HG02973 (cell line): ENCODE measurements at regions not wholly inside any gene's neighbourhood (a gene's known extent, or its start where the extent isn't known, plus 50 kb on each side); places are given as distances from the start of the nearest gene placed in this dataset.

Source experiments
- ATAC-seq: cut with Tn5 transposase; IDR thresholded peaks from one replicate; pipeline ENCODE4 v1.9.1; 2021; ENCODE audit warnings: moderate library complexity; ENCODE audit not compliant: unreplicated experiment

GRCh38 chr18:47758000-47758399, 172.5 kb downstream of the SMAD2 start:
- no peak for ATAC-seq

GRCh38 chr18:47756364-47757016, 174.0 kb downstream of the SMAD2 start:
- no peak for ATAC-seq

DNA sequence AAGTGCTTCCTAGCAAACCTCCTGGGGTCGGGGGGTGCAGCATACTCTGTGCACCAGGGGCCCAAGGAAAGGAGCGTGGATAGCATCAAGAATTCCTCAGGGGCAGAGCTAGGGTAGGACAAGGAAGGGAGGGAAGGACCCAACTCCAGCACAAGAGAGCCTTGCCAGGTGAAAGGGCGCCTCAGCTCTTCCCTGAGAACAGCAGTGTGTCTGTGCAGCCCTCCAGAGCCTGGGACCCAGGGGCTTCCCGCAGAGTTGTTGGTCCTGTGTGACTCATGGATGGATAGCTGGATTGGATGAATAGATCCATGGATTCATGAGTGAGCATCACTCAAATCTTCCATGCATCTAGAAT, 175.4 kb downstream of the SMAD2 start:
- no peak for ATAC-seq

- no peak for ATAC-seq
Measured at GRCh38 chr18:47754311-47755101, 176.0 kb downstream of the SMAD2 start.

DNA sequence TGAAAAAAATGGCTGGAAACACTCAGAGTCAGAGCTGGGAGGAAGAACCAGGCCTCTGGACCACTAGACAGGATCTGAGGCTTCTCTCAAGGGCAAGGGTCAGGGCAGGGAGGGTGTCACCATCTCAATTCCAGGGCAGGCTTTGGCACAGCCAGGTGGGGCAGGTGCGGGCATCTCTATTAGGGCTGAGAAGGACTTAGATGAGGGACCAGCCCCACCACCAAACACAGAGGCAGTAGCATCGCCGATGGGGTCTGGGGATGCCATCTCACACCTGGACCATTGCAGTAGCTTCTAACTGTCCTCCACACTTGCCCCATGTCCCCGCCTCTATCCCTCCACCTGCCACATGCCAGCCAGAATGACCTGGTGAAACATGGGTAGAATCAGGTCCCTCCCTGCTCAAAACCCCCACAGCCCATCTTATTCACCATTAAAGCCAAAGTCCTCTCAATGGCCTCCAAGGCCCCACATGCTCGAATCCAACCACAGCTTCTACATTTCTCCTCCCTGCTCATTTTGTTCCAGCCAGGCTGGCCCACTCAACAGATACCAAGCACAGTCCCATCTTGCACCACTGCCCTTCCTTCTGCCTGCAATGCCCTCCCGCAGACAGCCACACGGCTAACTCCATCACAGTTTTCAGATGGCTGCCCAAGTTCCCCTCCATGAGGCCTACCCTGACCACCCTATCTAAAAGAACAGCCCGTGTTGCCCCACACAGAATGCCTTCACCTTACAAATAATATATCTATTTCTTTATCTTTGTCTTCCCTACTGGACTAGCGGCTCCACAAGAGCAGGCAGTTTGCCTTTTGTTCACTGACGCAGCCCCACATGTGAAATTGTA, 177.4 kb downstream of the SMAD2 start:
- no peak for ATAC-seq

DNA sequence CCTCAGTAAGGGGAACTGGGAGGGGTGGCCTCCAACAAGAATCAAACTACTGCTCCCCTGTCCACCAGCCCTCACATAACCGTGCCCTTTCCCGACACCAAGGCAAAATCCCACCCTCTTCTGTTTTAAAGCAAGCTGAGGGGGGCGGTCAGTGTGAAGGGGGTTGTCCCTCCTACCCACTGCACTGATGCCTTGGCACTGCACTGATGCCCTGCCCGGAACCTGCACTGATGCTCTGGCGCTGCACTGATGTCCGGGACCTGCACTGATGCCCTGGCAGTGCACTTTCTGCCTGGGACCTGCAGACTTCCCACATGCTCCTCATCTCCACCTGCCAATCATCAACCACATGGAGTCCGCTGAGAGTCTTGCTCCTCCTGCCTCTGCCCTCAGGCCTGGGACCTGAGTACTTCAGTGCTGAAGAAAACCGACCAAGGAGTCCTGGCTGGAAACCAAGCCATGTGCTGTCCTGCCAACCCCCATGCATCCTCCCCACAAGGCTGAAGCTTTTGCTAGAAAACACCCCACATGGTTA, 179.5 kb downstream of the SMAD2 start:
- ATAC-seq, result no peak

DNA sequence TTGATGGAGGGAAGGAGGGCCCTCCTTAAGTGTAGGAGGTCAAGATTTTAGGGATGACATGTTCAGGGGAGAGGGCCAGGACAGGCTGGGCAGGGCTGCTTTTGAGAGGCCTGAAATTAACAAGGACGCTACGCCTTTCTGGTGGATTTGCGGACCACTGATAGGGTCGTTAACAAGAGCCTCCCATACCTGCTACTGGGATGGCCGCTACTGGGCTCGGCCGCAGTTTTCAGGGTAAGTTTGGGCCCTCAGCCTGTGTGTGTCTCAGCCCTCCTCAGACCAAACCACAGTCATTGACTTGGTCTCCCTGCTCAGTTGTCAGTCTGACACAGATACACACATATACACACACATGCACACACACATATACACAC, 180.9 kb downstream of the SMAD2 start:
- ATAC-seq, result no peak

DNA sequence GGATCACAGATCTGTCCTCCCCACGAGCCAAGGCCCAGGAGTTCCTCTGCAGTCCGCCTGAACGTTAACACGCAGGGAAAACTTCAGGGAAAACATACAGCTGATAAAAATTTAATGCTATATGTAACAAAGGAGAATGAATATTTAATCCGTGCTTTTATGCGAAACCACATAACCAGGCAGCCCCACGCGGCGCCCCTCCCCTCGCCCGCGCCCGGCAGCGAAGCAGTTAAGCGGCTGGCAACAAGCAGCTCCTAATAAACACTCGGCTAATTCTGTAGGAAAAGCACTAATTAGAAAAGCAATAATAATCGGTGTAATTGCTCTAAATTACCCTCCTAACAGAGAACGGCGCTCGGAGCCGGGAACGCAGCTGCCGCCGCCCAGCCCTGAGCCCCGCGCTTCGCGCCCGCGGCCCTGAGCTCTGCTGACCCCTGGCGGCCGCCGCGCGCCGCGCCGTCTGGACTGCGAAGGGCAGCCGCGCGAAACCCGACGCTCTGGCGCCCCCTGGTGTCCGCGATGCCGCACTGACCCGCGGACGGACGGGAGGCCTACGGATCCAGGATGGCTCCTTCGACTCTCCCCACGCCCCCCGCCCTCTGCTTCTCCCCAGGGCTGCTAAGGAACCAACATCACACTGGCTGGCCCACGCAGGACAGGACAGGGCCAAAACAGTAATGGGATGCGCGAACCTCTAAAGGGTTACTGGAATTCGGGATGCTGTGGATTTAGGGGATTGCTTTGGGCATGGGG, 181.4 kb downstream of the SMAD2 start:
- peak; percentile 89 for ATAC-seq

- ATAC-seq, result no peak
Measured at GRCh38 chr18:47748093-47748796, 182.2 kb downstream of the SMAD2 start.

GRCh38 chr18:47747260-47747795, 183.1 kb downstream of the SMAD2 start:
- no peak for ATAC-seq

- no peak for ATAC-seq
Measured at GRCh38 chr18:47746615-47747014, 183.8 kb downstream of the SMAD2 start.

DNA sequence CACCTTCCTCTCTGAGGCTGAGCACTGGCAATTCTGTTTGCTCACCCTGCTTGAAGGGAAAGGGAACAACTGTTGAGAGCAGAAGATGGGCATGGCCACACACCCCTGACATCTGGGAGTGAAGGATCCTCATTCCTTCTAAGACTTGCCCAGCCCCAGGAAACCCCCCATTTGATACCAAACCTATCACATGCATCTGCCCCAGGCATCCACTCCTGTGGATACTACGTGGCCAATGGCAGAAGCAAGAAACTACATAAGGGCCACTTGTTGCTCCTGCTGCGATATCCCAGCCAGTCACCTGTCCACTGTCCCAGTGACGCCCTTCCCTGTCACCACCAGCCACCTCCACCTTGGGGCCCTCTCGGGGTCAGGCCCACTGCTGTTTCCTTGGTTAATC, 185.2 kb downstream of the SMAD2 start:
- no peak for ATAC-seq

GRCh38 chr18:47737956-47738355, 192.5 kb downstream of the SMAD2 start:
- no peak for ATAC-seq

GRCh38 chr18:47737198-47737830, 193.1 kb downstream of the SMAD2 start:
- ATAC-seq, result no peak

DNA sequence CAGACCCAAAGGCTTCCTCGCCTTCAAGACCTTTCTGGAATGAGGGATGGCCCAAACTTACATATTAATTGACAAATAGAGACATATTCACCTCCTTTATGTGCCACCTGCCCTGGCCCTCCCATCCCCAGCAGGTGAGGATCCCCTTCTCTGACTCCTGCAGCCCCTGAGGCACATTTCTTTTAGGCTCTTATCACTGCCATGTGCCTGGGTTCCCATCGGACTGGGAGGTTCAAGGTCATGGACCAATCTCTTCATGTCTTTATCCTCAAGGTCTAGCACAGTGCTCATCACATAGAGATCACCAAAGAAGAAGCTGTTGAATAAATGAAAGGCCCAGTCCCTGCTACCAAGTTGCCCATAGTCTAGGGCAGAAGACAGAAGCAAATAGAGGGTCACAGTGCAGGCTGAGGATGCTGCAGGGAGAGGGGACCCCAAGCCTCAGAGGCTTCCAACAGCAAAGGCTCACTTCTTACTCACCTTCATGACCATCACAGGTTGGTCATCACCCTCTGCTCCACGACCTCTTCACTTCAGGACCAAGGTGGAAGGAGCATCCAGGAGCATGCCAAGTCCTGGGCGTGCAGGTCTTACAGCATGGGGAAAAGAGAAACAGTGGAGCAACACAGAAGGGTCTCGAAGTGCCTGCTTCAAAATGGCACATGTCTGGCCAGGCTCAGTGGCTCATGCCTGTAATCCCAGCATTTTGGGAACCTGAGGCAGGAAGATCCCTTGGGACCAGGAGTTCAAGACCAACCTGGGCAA, 193.9 kb downstream of the SMAD2 start:
- ATAC-seq, result no peak

GRCh38 chr18:47735041-47735702, 195.3 kb downstream of the SMAD2 start:
- ATAC-seq, result no peak

GRCh38 chr18:47731276-47731675, 199.2 kb downstream of the SMAD2 start:
- ATAC-seq, result no peak

DNA sequence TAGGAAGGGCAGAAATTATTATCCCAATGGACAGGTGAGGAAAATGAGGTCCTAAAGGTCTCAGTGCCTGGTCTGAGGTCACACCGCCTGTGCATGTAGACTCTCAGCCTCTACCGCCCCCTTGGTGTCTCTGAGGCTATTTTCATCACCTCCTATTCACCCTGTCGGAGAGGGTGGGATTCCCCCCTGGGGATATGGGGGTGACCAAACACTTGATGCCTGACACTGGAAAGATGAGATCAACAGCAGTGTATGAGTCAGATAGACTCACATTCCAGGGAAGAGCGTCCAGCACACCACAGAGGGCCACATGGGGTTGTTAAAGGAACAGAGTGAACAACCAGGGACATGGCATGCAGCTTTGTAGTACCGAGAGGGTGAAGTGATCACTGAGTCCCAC, 199.7 kb downstream of the SMAD2 start:
- no peak for ATAC-seq
